HG03439 (cell line): ENCODE measurements at regions not wholly inside any gene's neighbourhood (a gene's known extent, or its start where the extent isn't known, plus 50 kb on each side); places are given as distances from the start of the nearest gene placed in this dataset.

ENCODE experiments used
- ATAC-seq: cut with Tn5 transposase; IDR thresholded peaks from one replicate; pipeline ENCODE4 v1.9.1; 2021; ENCODE audit warnings: mild to moderate bottlenecking, moderate library complexity; ENCODE audit not compliant: unreplicated experiment

DNA sequence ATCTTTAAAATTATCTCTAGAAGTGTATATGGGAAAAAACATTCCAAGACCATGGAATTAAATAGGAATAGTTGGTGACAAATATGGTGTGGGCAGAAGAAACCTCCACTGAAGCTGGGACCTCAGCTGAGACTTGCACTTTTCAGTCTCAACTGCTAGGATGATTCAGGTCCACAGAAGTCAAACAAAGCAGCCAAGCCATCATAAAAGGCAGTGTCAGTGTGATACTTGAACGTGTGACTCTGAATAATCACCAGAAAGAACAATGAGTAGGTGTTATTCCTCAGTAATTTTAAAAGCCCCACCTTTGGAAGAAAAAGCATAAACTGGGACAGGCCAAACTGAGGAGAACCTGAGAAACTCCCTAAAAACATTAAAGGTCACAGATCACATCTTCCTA is 90.7 kb downstream of the ZNF281 start:
- ATAC-seq = no peak

DNA sequence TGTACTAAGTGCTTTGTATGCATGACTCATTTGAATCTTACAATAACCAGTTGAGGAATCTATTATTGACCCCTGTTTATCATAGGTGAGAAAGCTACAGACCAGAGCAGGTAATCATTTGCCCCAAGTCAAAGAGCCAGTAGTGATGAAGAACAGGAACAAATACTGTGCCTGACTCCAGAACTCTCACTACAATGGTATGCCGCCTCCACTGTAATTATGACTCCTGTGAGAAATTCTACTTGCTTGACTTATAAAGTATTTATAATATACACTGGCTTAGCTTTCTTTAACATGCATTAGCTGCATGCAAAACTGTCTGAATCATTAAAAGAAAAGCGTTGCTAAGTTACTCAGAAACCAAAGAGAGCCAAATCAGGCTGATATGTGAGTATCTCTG is 92.6 kb downstream of the ZNF281 start:
- no peak for ATAC-seq

DNA sequence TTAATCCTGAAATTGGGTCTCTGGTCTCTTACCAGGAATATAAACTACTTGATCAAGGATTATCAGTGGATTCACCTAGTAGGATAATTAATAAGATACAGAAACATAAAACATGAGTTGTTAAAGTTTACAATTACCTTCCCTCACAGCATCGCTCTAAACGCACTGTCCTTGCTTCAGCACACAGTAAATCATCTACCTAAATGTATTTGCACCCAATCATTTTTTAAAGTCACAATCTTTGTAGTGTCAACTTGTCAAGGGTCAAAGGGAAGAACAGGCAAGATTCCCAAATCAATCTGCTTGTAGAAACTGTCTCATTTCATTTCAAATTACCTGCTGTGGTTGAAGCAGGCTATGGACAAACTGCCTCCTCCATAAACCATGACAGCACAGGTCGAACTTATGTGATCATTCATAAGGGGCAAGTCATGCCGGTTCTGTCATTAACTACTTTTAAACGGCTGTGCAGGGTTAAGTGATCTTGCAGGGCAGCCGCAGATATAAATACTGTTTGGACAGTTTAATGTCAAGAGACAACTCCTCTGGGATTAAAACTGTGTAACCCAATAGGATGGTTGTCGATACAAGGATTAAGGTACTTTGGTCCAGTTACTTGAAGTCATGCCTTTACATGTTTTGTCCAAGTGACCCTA is 93.6 kb downstream of the ZNF281 start:
- no peak for ATAC-seq

DNA sequence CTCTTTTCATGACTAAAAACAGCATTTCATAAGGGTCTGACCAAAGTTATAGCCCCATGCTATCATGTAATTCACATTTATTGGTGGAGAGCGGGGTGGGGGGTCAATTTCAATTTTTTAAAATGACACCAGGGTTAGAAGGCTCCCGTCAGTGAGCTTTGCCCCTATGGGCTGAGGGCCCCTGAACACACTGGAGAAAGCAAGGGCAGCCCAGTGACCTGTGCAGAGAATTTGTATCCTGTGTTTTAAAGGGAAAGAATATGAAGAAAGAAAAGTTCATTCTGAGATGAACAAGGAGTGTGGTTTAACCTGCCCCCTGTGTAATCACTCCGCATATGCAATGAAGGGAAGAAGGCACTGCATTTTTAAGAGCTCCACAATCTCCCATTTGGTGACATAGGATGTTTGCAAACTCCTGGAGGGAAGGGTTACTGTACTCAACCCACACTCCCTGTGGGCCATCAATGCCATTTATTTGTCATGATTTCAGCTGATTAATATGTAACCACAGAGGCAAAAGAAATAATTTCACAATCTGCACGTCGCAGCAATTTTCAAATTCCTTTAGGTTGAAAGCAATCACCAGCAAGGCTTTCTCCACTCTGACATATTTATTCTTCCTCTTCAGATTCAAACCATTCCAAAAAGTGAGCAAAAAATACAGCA is 95.6 kb downstream of the ZNF281 start:
- ATAC-seq = no peak

DNA sequence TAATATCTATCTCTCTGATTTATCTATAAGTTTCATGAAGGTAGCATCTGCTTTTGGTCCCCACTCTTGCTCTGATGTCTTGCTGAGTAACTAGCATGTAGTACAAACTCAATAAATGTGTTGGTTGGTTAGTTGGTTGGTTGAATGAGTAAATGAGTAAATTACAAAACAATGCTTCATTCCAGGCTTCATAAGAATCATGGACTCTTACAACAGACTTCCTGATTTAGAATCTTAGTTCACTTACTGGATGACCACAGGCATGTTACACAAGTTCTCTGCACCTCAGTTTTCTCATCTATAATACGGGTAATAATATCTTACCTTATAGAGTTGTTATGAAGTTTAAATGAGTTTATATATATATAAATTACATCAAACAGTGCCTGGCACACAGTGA is 98.6 kb downstream of the ZNF281 start:
- ATAC-seq = no peak

DNA sequence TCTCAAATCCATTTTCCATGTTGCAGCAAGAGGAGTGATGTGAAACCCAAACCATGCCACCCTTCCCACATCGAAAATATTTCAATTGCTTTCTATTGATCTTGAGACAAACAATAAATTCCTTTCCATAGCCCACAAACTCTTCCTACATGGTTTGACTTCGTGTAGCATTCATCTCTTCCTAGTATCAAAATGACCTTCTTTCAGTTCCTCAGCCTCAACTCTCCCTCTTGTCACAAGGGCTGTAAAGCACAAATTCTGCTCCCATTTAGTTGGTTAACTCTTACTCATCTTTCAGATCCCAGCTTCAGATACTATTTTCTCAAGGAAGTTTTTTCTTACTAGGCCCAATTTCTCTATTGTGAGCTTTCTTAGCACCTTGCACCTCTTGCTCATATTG is 99.0 kb downstream of the ZNF281 start:
- no peak for ATAC-seq

DNA sequence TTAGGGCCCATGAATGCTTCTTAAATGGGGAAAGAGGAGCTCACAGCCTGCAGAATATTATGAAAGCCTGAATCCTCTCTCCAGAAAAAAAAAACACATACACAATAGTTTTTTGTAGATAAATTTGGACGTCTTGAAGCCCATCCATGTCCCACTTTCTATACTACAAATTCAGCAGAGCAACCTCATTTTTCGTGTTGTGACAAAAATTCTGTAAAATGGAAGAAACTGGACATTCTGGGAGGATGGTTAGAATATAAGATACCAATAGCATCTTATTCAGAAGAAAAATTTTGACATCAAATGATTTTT is 102.1 kb downstream of the ZNF281 start:
- no peak for ATAC-seq

DNA sequence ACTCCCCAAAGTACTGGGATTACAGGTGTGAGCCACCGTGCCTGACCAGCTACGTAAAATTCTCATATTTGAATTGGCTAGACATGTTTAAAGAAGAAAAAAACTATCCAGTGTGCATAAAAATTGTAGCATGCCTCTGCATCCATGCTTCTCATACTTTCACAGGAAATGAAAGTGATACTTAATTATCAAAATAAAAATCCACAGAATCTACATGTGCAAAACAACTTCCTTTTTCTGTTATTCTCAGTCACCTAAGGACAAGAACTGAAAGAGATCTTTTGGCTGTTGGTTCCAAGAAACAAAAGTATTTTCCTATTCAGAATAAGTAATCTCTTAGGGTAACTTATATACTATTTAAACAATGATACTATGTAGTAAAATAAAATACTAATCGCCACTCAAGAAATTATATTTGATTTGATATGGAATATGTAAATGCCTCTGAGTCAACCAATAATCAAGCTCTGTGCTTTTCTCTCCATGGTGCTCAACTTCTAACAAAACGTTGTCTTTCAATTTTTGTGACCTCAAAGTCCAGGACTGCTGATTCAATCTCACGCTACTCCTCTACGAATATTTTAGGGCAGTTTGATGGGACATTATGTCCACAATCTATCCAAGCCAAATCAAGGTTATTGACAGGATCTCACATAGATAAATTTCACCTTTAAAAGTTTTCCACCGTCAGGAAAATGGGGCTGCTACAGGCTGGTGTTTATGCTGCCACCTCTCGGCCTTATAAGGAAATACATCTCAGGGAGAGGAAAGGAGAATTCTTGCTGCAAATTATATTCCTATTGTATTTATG is 102.7 kb downstream of the ZNF281 start:
- ATAC-seq = no peak

DNA sequence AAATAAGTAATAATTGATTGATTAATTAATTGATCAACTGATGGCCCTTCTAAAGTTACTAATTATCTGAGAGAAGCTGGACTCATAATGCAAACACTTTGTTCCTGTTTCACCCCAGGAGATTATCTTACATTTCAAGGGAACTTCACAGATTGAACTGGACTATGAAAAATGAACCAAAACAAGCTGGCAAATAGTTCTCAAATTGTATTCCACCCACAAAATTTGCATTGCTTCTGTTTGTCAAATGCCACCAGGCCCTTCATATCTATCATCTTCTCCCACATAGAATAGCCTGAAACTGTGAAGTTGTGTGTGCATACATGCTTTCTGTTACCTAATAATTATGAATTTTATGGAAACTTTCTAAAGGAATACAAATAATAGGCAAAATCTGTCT is 104.0 kb downstream of the ZNF281 start:
- ATAC-seq = no peak

DNA sequence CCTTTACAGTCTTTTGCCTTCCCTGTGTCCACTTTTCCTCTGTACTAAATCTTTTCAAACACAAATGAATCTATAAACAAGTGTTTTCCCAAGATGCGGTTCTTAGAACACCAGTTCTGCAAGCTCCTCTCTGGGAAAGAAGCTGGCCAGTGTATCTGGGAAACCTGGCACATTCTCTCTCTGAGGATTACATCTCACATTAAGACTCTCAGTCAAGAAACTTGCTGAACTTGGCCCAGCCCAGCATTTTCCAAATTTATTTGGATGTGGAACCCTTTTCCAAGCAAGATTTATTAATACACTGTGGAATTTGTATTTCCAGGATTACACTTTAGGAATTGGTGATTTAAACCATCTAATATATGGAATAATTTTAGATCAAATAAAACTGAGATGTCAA is 105.7 kb downstream of the ZNF281 start:
- no peak for ATAC-seq

DNA sequence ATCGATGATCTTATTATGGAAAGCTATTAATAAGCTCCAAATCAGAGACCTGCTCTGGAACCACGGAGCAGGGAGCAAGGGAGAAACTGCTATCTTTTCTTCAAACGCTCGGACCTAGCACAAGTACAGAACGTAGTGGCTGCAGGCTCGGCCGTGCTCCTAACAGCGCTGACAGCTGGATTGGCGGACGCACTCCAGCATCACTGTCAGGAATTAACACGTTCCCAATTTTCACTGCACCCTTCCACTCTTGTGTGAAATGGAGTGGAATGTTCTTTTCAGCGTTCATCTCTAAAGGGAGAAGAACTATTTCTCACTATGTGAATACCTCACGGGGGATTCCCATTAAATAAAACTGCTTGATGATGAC is 106.9 kb downstream of the ZNF281 start:
- no peak for ATAC-seq

DNA sequence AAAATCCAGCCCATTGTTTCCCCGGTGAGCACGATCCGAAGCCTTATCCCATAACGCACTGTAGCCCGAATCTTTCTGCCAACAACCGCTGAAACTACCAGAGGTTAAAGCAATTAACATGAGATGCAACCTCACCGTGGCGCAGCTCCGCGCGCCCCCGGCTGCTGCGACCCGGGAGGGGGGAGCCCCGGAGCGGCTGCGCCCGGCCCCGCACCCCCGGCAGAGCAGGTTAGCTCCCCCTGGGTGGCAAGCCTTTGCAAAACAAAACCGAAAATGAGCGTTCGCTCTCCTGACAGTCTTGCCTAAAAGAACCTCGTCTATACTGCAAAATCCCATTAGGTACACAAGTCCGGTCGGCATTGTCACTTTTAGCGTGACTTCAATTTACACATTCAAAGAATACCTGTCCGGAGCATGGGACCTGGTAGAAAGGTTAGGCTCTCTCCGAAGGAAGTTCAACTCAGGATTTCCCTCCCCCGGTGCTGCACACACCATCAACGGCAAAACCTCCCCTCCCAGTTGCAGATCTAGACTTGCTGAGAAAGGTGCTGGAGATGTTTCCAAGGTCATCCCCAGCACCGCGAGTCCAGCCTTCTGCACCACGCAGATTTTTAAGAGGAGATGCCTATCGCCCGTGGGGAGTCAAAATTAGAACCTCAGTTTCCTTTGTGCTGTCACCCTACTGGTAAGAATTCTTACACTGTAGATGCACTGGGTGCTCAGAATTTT is 107.5 kb downstream of the ZNF281 start:
- ATAC-seq = peak; percentile 64

DNA sequence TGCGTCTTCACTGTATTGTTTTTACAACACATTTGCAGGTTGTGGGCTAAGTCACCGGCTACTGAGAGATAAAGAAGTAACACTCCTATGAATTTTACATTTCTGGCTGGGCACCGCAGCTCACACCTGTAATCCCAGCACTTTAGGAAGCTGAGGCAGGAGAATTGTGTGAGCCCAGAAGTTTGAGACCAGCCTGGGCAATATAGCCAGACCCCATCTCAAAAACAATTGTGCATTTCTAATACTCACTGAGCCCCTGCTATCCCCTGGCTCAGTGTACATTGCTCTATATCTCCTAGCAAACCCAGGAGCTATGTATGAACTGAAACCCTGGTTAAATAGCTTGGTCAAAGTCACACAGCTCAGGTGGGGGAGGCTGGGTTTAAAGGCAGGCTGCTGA is 108.7 kb downstream of the ZNF281 start:
- no peak for ATAC-seq

DNA sequence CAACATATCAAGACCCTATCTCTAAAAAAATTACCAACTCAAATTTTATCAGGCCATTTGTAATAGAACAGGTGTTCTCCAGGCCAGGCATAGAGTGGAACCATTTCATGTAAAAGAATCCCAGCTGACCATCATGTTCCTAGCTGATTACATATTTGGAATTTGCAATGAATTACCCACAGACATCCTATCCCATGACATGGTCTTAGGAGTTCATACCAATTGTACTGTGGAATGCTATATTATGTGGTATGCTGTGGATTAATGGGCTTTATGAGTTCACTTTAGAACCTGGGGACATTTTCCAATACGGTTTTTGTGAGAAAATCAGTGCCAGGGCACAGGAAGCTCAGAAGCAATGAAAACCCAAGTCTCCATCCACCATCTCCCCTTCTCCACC is 110.3 kb downstream of the ZNF281 start:
- no peak for ATAC-seq

DNA sequence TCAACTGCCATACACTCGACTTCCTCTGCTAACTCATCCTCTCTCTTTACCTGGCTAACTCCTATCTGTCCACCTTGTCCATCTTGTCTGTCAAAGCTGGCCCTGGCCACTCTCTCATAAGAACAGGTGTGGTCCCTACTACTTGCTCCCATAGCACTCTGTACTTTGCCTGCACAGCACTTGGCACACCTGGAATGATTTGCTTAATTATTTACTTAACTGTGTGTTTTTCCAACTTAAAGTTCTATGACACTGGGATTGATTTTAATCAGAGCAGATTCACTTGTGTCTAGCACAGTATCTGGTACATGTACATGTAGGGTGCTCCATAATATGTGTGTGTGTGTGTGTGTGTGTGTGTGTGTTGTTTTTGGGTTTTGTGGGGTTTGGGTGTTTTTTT is 111.6 kb downstream of the ZNF281 start:
- ATAC-seq = no peak

DNA sequence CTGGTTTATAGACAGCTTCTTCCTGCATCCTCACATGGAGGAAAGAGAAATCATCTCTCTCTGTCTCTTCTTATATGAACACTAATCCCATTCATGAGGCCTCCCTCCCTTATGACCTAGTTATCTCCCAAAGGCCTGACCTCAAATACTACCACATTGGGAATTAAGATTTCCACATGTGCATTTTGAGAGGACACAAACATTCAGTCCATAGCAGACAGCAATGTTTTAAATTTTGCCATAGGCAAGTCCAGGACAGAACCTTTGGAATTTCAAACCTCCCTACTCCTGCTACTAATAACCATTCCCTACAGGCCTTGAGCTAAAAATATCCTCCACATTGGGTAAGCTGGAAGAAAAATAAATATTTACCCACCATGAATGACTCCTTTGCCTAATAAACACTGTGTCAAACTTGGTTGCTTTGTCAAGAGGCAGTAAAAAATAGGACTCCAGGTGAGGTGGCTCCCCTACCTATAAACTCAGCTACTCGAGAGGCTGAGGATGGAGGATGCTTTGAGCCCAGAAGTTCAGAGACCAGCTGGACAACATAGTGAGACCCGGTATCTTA is 113.7 kb downstream of the ZNF281 start:
- no peak for ATAC-seq

DNA sequence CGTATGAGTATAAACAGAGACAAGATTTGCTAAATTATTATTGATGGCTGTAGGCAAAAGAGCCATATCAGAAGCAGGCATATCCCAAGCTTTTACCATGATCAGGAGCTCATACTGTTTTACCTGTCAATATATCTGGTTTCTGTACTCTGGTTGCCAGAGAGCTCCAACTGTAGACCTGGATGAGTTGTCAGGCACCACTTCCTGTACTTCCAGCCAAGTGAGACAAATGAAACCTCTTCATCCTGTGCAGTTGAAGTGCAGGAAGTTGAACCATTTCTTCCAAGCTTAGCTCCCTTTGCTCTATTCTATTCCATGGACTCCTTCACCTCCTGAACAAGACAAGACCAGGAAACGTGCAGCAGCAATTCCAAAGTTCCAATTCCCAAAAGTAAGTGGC is 115.6 kb downstream of the ZNF281 start:
- no peak for ATAC-seq

DNA sequence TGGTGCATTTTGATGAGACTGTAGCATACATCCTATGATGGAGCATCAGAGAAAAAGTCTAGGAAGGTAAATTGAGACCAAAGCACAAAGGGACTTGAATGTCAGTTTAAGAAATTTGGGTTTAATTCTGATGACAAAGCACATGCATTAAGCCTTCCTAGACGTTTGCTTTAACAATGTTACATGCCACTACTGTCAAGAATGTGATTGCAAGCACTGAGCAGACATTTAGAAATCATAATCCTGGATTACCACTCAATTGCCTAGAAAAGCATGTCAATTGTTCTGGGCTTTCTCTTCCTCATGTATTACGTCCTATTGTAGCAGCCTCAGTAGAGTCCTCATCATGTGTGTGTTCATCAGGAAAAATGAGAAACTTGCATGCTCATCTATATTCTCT is 117.1 kb downstream of the ZNF281 start:
- no peak for ATAC-seq

DNA sequence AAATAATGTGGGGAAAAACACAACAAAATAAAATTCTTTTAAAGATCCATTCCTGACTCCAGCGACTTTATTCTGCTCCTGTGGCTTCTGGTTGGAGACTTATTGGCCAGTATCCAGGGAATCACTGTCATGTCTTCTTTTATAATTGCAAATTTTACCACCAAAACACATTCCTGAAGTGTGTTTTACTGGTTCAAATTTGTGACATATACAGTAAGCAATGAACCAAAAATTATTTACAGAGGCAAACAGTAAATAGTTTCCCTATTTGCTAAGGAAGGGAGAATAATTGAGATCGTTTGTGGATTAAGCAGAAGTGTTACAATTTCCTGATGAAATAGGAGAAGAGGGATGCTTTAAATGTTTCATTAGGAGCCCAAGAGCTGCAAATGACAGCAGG is 118.7 kb downstream of the ZNF281 start:
- ATAC-seq = no peak

DNA sequence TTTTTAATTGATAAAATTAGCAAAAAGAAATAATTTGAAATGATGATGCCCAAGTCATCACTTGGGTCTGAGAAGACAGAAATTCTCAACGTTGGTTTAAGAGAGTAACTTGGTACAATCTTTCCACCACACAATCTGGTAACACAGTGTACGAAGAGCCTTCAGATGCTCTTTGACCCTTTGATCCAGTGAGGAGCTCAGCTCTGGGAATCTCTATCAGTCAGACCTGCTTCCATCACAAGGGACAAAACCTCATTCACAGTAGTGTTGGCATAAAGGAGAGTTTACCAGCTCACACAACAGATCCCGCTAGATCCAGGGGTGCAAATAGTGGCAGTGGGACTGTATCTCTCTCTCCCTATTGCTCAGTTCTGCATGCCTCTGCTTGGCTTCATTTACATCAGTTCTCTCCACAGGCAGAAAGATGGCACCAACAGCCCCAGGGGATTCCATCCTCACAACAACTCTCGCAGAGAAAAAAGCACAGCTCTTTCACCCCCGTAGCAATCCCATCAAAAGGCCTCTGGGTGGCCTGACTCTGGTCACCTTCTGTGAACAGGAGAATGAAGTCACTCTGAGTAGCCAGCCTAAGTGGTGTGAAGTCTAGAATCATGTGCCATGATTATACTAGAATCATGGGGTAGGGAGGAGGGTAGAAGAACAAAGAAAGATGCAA is 119.7 kb downstream of the ZNF281 start:
- ATAC-seq = no peak

DNA sequence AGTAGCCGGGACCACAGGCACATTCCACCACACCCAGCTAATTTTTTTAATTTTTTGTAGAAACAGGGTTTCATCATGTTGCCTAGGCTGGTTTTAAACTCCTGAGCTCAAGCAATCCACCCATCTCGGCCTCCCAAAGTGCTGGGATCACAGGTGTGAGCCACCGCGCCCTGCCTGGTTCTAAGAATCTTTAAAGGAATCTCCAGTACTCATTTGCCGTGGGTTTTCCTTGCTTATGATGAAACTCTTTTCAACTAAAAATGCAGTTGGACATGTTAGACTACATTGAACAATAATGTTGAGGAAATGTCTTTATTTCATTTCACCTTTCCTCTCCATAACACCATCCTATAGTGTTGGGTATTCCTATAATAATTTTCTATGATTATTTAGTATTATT is 121.6 kb downstream of the ZNF281 start:
- ATAC-seq = no peak
